Prostate gland (tissue), 2 donors: ENCODE measurements at regions not wholly inside any gene's neighbourhood (a gene's known extent, or its start where the extent isn't known, plus 50 kb on each side); places are given as distances from the start of the nearest gene placed in this dataset.

Source experiments
- DNase-seq: peaks from one replicate; pipeline ENCODE4 v3.0.0-alpha.2; 2019; ENCODE audit warnings: low spot score
- H3K27ac ChIP-seq, 2 donors: fragments of 200-600 bp; sonication (generic); 2 replicates each; pipeline ENCODE4 v1.5.1; 2017 to 2019
- H3K27me3 ChIP-seq: fragments of 200-600 bp; sonication (generic); replicated peaks from 2 replicates; pipeline ENCODE4 v1.5.1; 2019; ENCODE audit not compliant: insufficient read depth
- H3K36me3 ChIP-seq, 2 donors: fragments of 200-600 bp; sonication (generic); 1 replicate in 1 of 2; 2 replicates in 1 of 2; pipeline versions ENCODE4 v1.5.1 to v1.8.1; 2017 to 2019
- H3K4me1 ChIP-seq: fragments of 200-600 bp; sonication (generic); replicated peaks from 2 replicates; pipeline ENCODE4 v1.5.1; 2019
- H3K4me3 ChIP-seq, 2 donors: fragments of 200-600 bp; sonication (generic); 2 replicates each; pipeline ENCODE4 v1.5.1; 2017 to 2019
- H3K9me3 ChIP-seq: fragments of 200-600 bp; sonication (generic); 2 replicates; pipeline ENCODE4 v1.5.1; 2017
- POLR2A ChIP-seq: fragments of 450-650 bp; IDR thresholded peaks from one replicate; pipeline ENCODE4 v1.6.1; 2016; ENCODE audit warnings: antibody characterized with exemption, mild to moderate bottlenecking
- POLR2AphosphoS5 ChIP-seq: sonication (generic); formaldehyde crosslinking; IDR thresholded peaks from one replicate; pipeline ENCODE4 v1.6.1; 2017; ENCODE audit warnings: antibody characterized with exemption
- WGBS: methylation state at CpG from one replicate; pipeline ENCODE4 v1.1.5; 2018; 5-methylcytosine and 5-hydroxymethylcytosine counted together
- intact Hi-C: fragments of 100-400 bp; cut with DNase I; formaldehyde crosslinking; loops from one replicate; pipeline ENCODE4 v1.14.2; 2022
- TF ChIP-seq, protein P1 (sequence below), 4 experiments: fragments of 200-600 bp in 2 of 4; fragments of 450-650 bp in 2 of 4; sonication (generic) in 2 of 4; IDR thresholded peaks; 1 replicate in 3 of 4; 2 replicates in 1 of 4; pipeline ENCODE4 v1.5.1; 2016 to 2019; ENCODE audit warnings: antibody characterized with exemption in 4 of 4, mild to moderate bottlenecking in 2 of 4, moderate library complexity in 2 of 4

DNA sequence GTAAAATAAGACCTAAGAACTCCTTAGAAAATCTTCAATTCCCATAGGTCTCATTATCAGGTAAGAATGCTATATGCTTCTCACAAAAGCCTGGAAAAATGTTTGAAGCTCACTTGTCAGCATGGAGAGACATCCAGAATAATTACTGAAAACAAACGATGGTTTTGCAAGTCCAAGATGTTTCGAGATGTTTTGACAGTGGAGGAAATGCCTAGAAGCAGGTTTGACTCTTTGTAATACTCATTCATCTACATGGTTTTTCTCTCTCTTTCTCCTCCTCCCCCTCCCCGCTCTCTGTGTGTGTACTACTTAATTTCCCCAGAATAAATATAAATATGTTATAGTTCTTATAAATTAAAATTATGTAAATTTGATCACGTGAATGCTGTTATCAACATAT, 131.9 kb upstream of the NR3C2 start:
- no peaks in the 10 kb centered on the region for H3K36me3 ChIP-seq
- no peak overlapping the region for H3K27ac ChIP-seq
- no peaks in the 10 kb centered on the region for H3K4me1 ChIP-seq
- 83% methylated on average over 4 of the region's 4 CpGs for WGBS
- no peaks in the 10 kb centered on the region for H3K9me3 ChIP-seq
- no peak for DNase-seq
- intact Hi-C loops, result no loop called here
- TF ChIP-seq, protein P1, sequence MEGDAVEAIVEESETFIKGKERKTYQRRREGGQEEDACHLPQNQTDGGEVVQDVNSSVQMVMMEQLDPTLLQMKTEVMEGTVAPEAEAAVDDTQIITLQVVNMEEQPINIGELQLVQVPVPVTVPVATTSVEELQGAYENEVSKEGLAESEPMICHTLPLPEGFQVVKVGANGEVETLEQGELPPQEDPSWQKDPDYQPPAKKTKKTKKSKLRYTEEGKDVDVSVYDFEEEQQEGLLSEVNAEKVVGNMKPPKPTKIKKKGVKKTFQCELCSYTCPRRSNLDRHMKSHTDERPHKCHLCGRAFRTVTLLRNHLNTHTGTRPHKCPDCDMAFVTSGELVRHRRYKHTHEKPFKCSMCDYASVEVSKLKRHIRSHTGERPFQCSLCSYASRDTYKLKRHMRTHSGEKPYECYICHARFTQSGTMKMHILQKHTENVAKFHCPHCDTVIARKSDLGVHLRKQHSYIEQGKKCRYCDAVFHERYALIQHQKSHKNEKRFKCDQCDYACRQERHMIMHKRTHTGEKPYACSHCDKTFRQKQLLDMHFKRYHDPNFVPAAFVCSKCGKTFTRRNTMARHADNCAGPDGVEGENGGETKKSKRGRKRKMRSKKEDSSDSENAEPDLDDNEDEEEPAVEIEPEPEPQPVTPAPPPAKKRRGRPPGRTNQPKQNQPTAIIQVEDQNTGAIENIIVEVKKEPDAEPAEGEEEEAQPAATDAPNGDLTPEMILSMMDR (IDR thresholded peaks at IDR 0.05), result no peak
- TF ChIP-seq POLR2A (no peak), POLR2AphosphoS5 (no peak)
- no peaks in the 10 kb centered on the region for H3K27me3 ChIP-seq
- H3K4me3 ChIP-seq, result no peak overlapping the region

DNA sequence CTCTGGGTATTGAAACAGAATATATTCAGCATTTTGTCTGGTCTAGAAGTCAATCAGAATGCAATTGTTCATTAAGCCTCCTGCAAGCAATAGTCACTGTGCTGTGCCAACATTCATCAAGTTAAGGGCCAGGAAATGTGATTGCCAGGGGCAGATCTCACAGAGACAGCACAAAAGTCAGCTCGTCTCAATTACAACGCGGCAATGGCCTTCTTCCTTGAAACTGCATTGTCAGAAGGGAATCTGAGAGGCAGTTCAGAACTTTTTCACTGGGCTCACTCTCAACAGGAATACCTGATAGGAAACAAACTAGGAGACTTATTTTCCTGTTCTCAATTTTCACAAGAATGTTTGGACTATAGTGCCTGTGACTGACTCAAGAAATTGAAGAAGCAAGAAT, 131.1 kb upstream of the NR3C2 start:
- TF ChIP-seq POLR2AphosphoS5, result no peak
- TF ChIP-seq, protein P1 (IDR thresholded peaks at IDR 0.05), result no peak
- no peak for TF ChIP-seq POLR2A
- DNase-seq, result no peak
- no peaks in the 10 kb centered on the region for H3K4me1 ChIP-seq
- no peak overlapping the region for H3K4me3 ChIP-seq
- H3K27ac ChIP-seq, result no peak overlapping the region
- WGBS, result 31% methylated on average over 3 of the region's 3 CpGs
- no peaks in the 10 kb centered on the region for H3K27me3 ChIP-seq
- intact Hi-C loops, result no loop called here
- no peaks in the 10 kb centered on the region for H3K9me3 ChIP-seq
- no peaks in the 10 kb centered on the region for H3K36me3 ChIP-seq

DNA sequence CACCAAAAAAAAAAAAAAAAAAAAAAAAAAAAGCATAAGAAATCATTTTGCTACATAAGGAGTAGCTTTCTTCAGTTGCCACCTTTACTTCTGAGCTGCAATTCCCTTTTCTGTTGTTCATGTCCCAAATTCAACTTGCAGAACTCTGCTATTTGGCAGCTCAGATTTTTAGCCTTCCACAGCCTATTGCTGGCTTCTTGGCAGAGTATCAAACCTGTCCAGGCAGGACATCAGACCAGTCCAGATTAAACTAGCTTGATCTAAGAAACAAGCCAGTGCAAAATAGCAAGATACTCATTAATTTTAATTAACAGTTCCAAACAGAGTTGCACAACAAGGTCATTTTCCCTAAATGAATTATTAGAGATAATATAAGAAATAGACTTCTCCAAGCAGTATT, 123.6 kb upstream of the NR3C2 start:
- no peak for TF ChIP-seq POLR2AphosphoS5
- no peak for TF ChIP-seq POLR2A
- intact Hi-C loops, result no loop called here
- no peak overlapping the region for H3K4me3 ChIP-seq
- DNase-seq, result no peak
- H3K4me1 ChIP-seq, result no peaks in the 10 kb centered on the region
- H3K27ac ChIP-seq, result no peak overlapping the region
- no peaks in the 10 kb centered on the region for H3K27me3 ChIP-seq
- H3K9me3 ChIP-seq, result no peaks in the 10 kb centered on the region
- H3K36me3 ChIP-seq, result no peaks in the 10 kb centered on the region

DNA sequence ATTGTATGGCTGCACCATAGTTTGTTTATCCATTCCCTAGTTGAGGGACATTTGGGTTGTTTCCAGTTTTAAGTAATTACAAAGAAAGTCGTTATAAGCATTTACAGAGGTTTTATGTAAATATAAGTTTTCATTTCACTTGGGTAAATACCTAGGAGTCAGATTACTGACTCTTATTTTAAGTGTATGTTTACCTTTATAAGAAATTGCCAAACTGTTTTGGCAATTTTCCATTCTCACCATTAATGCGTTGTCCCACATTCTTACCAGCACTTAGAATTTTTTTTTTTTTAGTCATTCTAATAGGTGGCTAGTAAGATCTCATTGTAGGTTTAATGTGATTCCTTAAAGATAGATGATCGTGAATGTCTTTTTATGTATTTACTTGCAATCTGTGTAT, 121.5 kb upstream of the NR3C2 start:
- H3K27me3 ChIP-seq, result no peaks in the 10 kb centered on the region
- intact Hi-C loops, result no loop called here
- TF ChIP-seq POLR2A, result no peak
- TF ChIP-seq, protein P1 (IDR thresholded peaks at IDR 0.05), result no peak
- TF ChIP-seq POLR2AphosphoS5, result no peak
- no peaks in the 10 kb centered on the region for H3K9me3 ChIP-seq
- no peak for DNase-seq
- no peak overlapping the region for H3K27ac ChIP-seq
- no peak overlapping the region for H3K4me3 ChIP-seq
- WGBS, result 38% methylated on average over 3 of the region's 3 CpGs
- no peaks in the 10 kb centered on the region for H3K36me3 ChIP-seq
- no peaks in the 10 kb centered on the region for H3K4me1 ChIP-seq

DNA sequence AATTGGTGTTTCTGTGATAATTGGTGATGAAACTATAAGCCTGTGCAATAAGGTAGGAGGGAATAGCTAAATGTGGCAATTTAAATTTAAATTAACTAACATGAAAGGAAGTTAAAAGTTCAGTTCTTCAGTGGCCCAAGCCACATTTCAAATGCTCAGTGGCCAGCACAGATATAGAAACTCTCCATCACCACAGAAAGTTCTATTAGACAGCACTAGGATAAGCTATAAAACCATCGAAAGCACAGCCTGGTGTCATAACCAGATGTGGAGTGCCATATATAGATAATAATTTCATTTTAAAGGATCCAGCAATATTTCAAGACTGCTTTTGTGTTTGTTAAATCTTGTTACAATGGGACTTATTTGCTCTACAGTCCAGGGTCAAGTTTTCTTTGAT, 119.3 kb upstream of the NR3C2 start:
- intact Hi-C loops, result no loop called here
- 66% methylated on average over 1 of the region's 1 CpG for WGBS

More for the DNA sequence above, 119.3 kb upstream of the NR3C2 start:
- H3K27ac ChIP-seq, result no peak overlapping the region
- no peaks in the 10 kb centered on the region for H3K27me3 ChIP-seq
- H3K9me3 ChIP-seq, result no peaks in the 10 kb centered on the region
- H3K4me1 ChIP-seq, result no peaks in the 10 kb centered on the region
- H3K4me3 ChIP-seq, result no peak overlapping the region
- TF ChIP-seq POLR2AphosphoS5 (no peak), POLR2A (no peak)
- TF ChIP-seq, protein P1 (IDR thresholded peaks at IDR 0.05), result no peak
- no peaks in the 10 kb centered on the region for H3K36me3 ChIP-seq
- DNase-seq, result no peak
